Uterus (tissue), 3 donors: ENCODE measurements at regions not wholly inside any gene's neighbourhood (a gene's known extent, or its start where the extent isn't known, plus 50 kb on each side); places are given as distances from the start of the nearest gene placed in this dataset.

Experiments
- DNase-seq, 2 donors: peaks; one replicate each; pipeline ENCODE4 v3.0.0-alpha.2; 2019 to 2020
- H3K27ac ChIP-seq, 2 donors: fragments of 200-600 bp; sonication (generic); 1 replicate in 1 of 2; 2 replicates in 1 of 2; pipeline ENCODE4 v1.5.1; 2016 to 2018
- H3K27me3 ChIP-seq, 2 donors: fragments of 200-600 bp; sonication (generic); one replicate each; pipeline ENCODE4 v1.5.1; 2018 to 2019; ENCODE audit warnings: control low read depth in 1 of 2
- H3K36me3 ChIP-seq, 2 donors: fragments of 200-600 bp; sonication (generic); one replicate each; pipeline ENCODE4 v1.5.1; 2019; ENCODE audit warnings: control low read depth in 1 of 2
- H3K4me1 ChIP-seq, 2 donors: fragments of 200-600 bp; sonication (generic); one replicate each; pipeline ENCODE4 v1.5.1; 2018 to 2019; ENCODE audit warnings: control low read depth in 1 of 2
- H3K4me3 ChIP-seq, 2 donors: fragments of 200-600 bp; sonication (generic); 1 replicate in 1 of 2; 2 replicates in 1 of 2; pipeline ENCODE4 v1.5.1; 2018 to 2019; ENCODE audit warnings: mild to moderate bottlenecking in 1 of 2
- H3K9me3 ChIP-seq, 2 donors: fragments of 200-600 bp; sonication (generic); one replicate each; pipeline ENCODE4 v1.5.1; 2019; ENCODE audit warnings: control low read depth in 1 of 2
- CTCF ChIP-seq, 4 experiments: fragments of 200-600 bp in 2 of 4; fragments of 450-650 bp in 2 of 4; sonication (generic) in 2 of 4; IDR thresholded peaks; one replicate each; pipeline ENCODE4 v1.5.1; 2016 to 2019; ENCODE audit warnings: antibody characterized with exemption in 4 of 4, mild to moderate bottlenecking in 2 of 4, moderate library complexity in 1 of 4
- POLR2A ChIP-seq, 2 donors: fragments of 450-650 bp; IDR thresholded peaks; one replicate each; pipeline ENCODE4 v1.6.1; 2016; ENCODE audit warnings: antibody characterized with exemption in 2 of 2, mild to moderate bottlenecking in 1 of 2, moderate library complexity in 1 of 2
- intact Hi-C: fragments of 100-400 bp; cut with DNase I; formaldehyde crosslinking; loops from one replicate; pipeline ENCODE4 v1.15.1; 2023; ENCODE audit warnings: low total_unique reads
- donor health status: DM: yes; HTN: yes; CAD: no.

DNA sequence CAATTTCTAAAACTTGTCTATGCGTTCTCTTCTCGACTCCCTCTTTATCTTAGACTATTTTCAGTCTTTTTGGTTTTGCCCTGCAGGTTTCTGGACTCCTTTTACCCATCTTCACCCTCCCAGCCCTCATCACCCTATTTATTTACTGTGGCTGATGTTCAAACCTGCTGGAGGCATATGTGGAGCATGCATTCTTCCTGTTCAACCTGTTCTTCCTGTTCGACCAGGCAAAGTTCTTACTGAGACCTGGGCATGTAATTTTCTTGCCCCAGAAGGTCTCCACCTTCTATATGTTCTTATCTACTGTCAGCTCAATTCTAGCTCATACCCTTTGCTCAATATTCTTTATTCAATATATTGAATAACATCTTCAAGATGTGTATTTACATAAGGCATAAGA, 69.4 kb upstream of the AGA start:
- TF ChIP-seq CTCF (IDR thresholded peaks at IDR 0.05), result no peak
- TF ChIP-seq POLR2A (IDR thresholded peaks at IDR 0.05), result no peak
- H3K4me3 ChIP-seq, result no peak overlapping the region
- no peaks in the 10 kb centered on the region for H3K27me3 ChIP-seq
- H3K4me1 ChIP-seq, result no peaks in the 10 kb centered on the region
- DNase-seq, result no peak
- intact Hi-C loops, result no loop called here
- H3K27ac ChIP-seq, result no peak overlapping the region
- no peaks in the 10 kb centered on the region for H3K9me3 ChIP-seq
- H3K36me3 ChIP-seq, result no peaks in the 10 kb centered on the region

- TF ChIP-seq POLR2A (IDR thresholded peaks at IDR 0.05) (no peak), CTCF (IDR thresholded peaks at IDR 0.05) (no peak)
- Histone ChIP-seq H3K27ac (no peak overlapping the region), H3K27me3 (no peaks in the 10 kb centered on the region), H3K36me3 (no peaks in the 10 kb centered on the region), H3K4me3 (no peak overlapping the region), H3K4me1 (no peaks in the 10 kb centered on the region), H3K9me3 (no peaks in the 10 kb centered on the region)
- no peak for DNase-seq
- intact Hi-C loops, result no loop called here
These were observed 70.4 kb upstream of the AGA start for GRCh38 chr4:177512646-177513045.

GRCh38 chr4:177517862-177518261, 75.6 kb upstream of the AGA start:
- intact Hi-C loops, result no loop called here
- Histone ChIP-seq H3K36me3 (no peaks in the 10 kb centered on the region), H3K27ac (no peak overlapping the region), H3K4me3 (no peak overlapping the region), H3K9me3 (no peaks in the 10 kb centered on the region), H3K4me1 (no peaks in the 10 kb centered on the region), H3K27me3 (no peaks in the 10 kb centered on the region)
- no peak for DNase-seq
- TF ChIP-seq CTCF (IDR thresholded peaks at IDR 0.05) (no peak), POLR2A (IDR thresholded peaks at IDR 0.05) (no peak)

GRCh38 chr4:177519481-177520260, 77.4 kb upstream of the AGA start:
- no peak for DNase-seq
- no peak overlapping the region for H3K4me3 ChIP-seq
- no peak overlapping the region for H3K27ac ChIP-seq
- no peaks in the 10 kb centered on the region for H3K36me3 ChIP-seq
- H3K4me1 ChIP-seq, result no peaks in the 10 kb centered on the region
- H3K9me3 ChIP-seq, result no peaks in the 10 kb centered on the region
- TF ChIP-seq CTCF (IDR thresholded peaks at IDR 0.05) (no peak), POLR2A (IDR thresholded peaks at IDR 0.05) (no peak)
- H3K27me3 ChIP-seq, result no peaks in the 10 kb centered on the region
- intact Hi-C loops, result no loop called here

DNA sequence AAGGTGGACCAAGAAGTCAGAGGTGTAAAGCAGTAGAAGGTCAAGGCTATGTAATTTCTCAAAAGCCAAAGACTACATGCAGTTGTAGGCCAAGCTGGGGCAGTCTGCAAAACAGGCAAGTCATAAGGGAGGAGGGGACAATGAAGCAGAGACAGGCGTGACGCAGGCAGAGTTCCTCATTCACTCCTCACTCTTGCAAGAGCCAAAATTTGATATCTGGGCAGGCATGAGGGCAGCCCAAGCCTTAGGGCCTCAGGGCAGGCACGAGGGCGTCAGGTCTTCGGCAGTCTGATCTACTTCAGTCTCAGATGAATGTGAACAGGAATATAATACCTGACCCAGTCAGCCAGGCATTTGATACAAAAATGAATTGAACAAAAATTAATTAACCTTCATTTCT, 86.4 kb upstream of the AGA start:
- DNase-seq, result no peak
- no peak overlapping the region for H3K4me3 ChIP-seq
- H3K27ac ChIP-seq, result no peak overlapping the region
- H3K9me3 ChIP-seq, result no peaks in the 10 kb centered on the region
- H3K4me1 ChIP-seq, result no peaks in the 10 kb centered on the region
- no peak for TF ChIP-seq POLR2A (IDR thresholded peaks at IDR 0.05)
- no peak for TF ChIP-seq CTCF (IDR thresholded peaks at IDR 0.05)
- no peaks in the 10 kb centered on the region for H3K36me3 ChIP-seq
- intact Hi-C loops, result no loop called here
- H3K27me3 ChIP-seq, result no peaks in the 10 kb centered on the region
